ENCODE measurements at regions not wholly inside any gene's neighbourhood (a gene's known extent, or its start where the extent isn't known, plus 50 kb on each side); places are given as distances from the start of the nearest gene placed in this dataset.

- DNase-seq: no peak
Observed at GRCh38 chr5:52181403-52181802, 606.3 kb upstream of the ITGA1 start.

GRCh38 chr5:52190737-52191136 lies 597.0 kb upstream of the ITGA1 start:
- DNase-seq: no peak

- DNase-seq: no peak
Observed at GRCh38 chr5:52199833-52200232, 587.9 kb upstream of the ITGA1 start.

- DNase-seq: no peak
Observed at GRCh38 chr5:52202256-52202655, 585.5 kb upstream of the ITGA1 start.

GRCh38 chr5:52204310-52204709 lies 583.4 kb upstream of the ITGA1 start:
- DNase-seq: no peak
